HPDE6-E6E7 (cell line): ENCODE measurements at regions not wholly inside any gene's neighbourhood (a gene's known extent, or its start where the extent isn't known, plus 50 kb on each side); places are given as distances from the start of the nearest gene placed in this dataset.
"Not testable (repeated sequence)": the region's sequence is repeated elsewhere in the genome, so short reads cannot be mapped to it uniquely, and the experiment has no call there.

Experiments used
- DNase-seq: peaks from one replicate; pipeline ENCODE4 v3.0.0; 2011; ENCODE audit warnings: missing footprints; ENCODE audit errors: extremely low spot score

DNA sequence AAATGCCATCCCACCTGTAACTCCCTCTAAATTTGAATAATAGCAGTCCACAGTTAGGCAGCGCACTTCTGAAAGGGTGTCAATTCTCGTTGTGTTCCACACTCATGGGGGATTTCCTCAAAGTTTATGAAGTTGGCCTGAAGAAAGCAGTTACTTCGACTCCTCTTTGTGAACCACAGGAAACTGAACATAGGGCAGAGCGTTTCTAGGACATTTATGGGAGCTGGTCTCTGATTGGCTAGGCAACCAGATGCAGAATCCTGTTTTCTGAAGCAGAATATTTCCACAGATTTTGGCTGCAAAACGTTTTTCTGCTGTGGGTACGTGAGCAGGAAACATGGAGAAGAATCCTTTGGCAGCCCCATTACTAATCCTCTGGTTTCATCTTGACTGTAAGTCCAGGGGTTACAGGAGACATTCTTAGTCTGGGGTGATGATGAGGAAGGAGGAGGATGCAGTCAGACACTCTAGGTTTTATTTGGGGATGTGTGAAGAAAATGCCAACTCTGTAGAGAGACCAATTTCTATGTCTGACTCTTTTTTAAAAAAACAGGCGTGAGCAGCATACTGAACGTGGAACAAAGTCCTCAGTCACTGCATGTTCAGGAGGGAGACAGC is 431.5 kb upstream of the OR4E1 start:
- no peak for DNase-seq

- DNase-seq: not testable (repeated sequence)
These were observed 427.1 kb upstream of the OR4E1 start for GRCh38 chr14:22100764-22101120.

GRCh38 chr14:22099942-22100763 is 426.5 kb upstream of the OR4E1 start:
- peak; percentile 36 for DNase-seq

GRCh38 chr14:22098435-22098834 is 424.8 kb upstream of the OR4E1 start:
- no peak for DNase-seq

- no peak for DNase-seq
These were observed 424.1 kb upstream of the OR4E1 start for GRCh38 chr14:22097586-22098292.

GRCh38 chr14:22097072-22097471 is 423.5 kb upstream of the OR4E1 start:
- DNase-seq: no peak

DNA sequence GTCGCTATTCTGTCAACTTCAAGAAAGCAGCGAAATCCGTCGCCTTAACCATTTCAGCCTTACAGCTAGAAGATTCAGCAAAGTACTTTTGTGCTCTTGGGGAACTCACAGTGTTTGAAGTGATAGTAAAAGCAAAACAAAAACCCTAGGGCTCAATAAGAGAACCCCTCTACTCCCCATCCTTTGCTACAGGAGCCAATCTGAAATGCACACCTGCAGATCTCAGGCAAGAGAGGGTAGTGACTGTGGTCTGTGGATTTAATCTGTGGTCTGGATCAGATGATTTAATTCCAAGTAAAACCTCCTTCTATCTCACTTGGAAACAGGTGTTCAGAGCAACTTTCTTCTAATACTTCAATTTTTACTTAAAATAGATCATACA is 422.9 kb upstream of the OR4E1 start:
- DNase-seq: no peak

- DNase-seq: no peak
These were observed 422.4 kb upstream of the OR4E1 start for GRCh38 chr14:22095860-22096513.

DNA sequence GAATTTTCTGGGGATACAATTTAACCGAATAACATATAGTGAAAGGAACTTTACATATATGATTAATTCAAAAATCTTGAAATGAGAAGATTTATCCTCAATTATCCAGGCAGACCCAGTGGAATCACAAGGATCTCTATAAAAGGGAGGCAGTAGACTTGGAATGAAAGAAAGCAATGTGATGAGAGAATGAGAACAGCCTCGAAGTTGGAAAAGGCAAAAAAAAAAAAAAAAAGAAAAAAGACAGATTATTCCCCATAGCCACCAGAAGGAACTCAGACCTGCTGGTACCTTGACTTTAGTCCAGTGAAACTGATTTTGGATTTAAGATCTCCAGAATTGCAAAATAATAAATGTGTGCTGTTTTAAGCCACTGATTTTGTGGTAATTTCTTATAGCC is 416.3 kb upstream of the OR4E1 start:
- no peak for DNase-seq

GRCh38 chr14:22088614-22089342 is 415.2 kb upstream of the OR4E1 start:
- DNase-seq: no peak

DNA sequence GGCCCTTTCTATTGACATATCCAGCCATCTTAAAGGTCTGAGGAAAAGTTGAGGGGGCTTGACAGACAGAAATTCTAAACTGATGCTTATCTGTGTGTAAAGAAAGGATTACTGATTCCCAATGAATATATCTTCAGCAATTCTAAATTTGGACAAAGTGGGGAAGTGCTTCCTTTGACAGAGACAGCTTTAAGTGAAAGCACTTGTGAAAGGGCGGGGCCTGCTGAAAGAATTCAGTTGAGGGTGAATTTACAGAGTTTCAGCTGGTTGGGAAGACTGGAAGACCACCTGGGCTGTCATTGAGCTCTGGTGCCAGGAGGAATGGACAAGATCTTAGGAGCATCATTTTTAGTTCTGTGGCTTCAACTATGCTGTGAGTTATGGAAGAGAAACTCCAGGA is 412.5 kb upstream of the OR4E1 start:
- DNase-seq: no peak

- DNase-seq: no peak
These were observed 411.0 kb upstream of the OR4E1 start for GRCh38 chr14:22084393-22085281.

- no peak for DNase-seq
These were observed 407.7 kb upstream of the OR4E1 start for GRCh38 chr14:22081337-22081736.

- DNase-seq: no peak
These were observed 406.1 kb upstream of the OR4E1 start for GRCh38 chr14:22079766-22080165.

- no peak for DNase-seq
These were observed 400.2 kb upstream of the OR4E1 start for GRCh38 chr14:22073801-22074200.

GRCh38 chr14:22071006-22071405 is 397.4 kb upstream of the OR4E1 start:
- no peak for DNase-seq

GRCh38 chr14:22070119-22070982 is 396.7 kb upstream of the OR4E1 start:
- DNase-seq: no peak

GRCh38 chr14:22065347-22065746 is 391.7 kb upstream of the OR4E1 start:
- no peak for DNase-seq

DNA sequence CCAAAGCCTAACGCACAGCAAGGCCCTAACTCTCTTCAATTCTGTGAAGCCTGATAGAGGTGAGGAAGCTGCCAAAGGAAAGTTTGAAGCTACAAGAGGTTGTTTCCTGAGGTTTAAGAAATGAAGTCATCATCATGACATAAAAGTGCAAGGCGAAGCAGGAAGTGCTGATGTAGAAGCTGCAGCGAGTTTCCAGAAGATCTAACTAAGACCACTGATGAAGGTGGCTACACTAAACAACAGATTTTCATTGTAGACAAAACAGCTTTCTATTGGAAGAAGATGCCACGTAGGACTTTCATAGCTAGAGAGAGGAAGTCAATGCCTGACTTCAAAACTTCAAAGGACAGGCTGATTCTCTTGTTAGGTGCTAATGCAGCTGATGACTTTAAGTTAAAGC is 385.6 kb upstream of the OR4E1 start:
- DNase-seq: no peak

DNA sequence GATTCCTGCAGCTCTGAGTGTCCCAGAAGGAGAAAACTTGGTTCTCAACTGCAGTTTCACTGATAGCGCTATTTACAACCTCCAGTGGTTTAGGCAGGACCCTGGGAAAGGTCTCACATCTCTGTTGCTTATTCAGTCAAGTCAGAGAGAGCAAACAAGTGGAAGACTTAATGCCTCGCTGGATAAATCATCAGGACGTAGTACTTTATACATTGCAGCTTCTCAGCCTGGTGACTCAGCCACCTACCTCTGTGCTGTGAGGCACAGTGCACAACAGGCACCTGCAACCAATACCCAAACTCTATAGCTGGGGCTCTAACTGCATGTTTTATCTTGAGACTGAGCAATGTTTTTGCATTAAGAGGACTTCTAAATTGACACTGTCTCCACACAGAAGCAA is 379.2 kb upstream of the OR4E1 start:
- no peak for DNase-seq
